ENCODE measurements at regions not wholly inside any gene's neighbourhood (a gene's known extent, or its start where the extent isn't known, plus 50 kb on each side); places are given as distances from the start of the nearest gene placed in this dataset.
"Not testable (repeated sequence)": the region's sequence is repeated elsewhere in the genome, so short reads cannot be mapped to it uniquely, and the experiment has no call there.

- DNase-seq, result no peak
Measured at GRCh38 chr4:100630341-100630740, 112.5 kb upstream of the EMCN start.

DNA sequence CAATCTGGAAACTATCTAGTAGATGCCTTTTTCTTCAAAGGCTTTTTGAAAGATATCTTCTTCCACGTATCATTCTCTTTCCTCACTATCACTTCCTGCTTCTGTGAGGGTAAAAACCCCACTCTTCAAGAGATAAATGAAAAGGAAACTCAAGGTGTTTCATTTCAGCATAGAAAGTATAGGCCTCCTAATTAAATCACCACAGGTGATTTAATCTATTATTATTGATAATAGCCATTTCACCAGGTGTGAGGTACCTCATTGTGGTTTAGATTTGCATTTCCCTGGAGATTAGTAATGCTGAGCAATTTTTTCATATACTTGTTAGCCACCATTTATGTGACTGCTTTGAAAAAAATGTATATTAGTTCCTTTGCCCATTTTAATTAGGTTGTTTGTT lies 92.0 kb upstream of the EMCN start:
- DNase-seq, result no peak

GRCh38 chr4:100608651-100609050 lies 90.8 kb upstream of the EMCN start:
- DNase-seq, result not testable (repeated sequence)

GRCh38 chr4:100605144-100605543 lies 87.3 kb upstream of the EMCN start:
- DNase-seq, result no peak

- DNase-seq, result no peak
Measured at GRCh38 chr4:100593935-100594334, 76.1 kb upstream of the EMCN start.

GRCh38 chr4:100591161-100591876 lies 73.5 kb upstream of the EMCN start:
- peak; percentile 56 to 79 for DNase-seq

GRCh38 chr4:100590325-100590724 lies 72.5 kb upstream of the EMCN start:
- no peak for DNase-seq

DNA sequence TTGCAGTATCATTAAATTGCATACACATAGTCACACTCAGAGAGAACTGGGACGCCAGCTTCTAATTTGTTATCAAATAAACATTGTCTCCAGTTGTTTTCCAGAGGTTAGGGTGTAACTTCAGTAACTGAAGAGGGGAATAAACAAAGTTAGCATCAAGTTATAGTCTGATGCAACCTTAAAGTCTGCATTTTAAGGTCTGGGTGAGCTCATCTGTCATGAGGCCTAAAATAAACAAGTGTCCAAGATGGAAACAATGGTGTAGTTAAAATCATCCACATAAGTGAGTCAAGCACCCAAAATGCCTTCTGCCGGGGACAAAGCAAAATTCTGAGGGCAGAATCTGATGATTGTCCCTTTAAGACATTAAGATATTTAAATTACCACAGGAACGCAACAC lies 70.3 kb upstream of the EMCN start:
- DNase-seq, result no peak

DNA sequence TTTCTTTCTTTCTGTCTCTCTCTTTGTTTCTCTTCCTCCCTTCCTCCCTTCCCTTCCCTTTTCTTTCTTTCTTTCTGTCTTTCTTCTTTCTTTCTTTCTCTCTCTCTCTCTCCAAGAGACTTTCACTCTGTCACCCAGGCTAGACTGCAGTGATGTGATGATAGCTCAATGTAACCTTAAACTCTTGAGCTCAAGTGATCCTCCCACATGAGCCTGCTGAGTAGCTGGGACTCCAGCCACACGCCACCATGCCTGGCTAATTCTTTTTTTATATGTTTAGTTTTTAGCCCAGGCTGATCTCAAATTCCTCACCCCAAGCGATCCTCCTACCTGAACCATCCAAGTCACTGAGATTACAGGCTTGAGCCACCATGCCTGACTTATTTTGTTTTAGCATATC lies 64.3 kb upstream of the EMCN start:
- DNase-seq, result no peak

DNA sequence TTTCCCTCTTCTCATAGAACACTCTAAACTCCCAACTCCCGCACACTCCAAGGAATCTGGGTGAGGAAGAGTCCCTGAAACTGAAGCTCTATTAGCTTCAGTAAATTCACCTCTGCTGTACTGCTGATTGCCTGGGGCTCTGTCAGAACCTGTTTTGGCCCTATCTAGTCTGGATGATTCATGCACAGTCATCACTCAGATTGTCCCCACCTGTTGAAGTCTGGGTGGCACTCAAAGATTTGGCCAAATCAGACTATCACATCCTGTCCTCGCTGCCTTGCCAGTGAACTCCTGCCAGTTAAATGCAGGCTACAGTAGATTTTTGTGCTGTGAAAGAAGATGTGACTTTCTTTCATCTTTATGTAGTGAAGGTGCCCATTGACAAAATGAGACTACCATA lies 63.5 kb upstream of the EMCN start:
- peak in 1 of 2 experiments; percentile 57 for DNase-seq

DNA sequence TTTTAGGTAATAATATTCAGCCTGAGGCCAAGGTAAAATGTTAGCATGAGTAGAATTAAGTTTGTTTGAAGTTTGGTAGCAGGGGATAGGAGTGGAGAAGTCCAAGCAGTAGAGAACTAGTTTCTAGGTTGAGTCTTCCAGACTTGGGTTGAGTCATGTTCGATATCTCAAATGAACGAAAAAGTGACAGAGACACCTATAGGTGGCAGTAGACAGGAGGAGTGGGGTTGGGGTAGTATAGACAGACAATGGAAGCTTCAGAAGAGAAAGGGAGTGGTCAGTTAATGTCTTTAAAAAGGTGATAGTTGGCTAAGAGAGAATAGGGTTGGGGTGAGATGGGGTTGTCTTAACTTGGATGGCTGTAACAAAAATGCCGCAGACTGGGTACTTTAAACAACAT lies 58.7 kb upstream of the EMCN start:
- no peak for DNase-seq

- peak in 1 of 2 experiments; percentile 11 for DNase-seq
Measured at GRCh38 chr4:100574607-100575006, 56.8 kb upstream of the EMCN start.

GRCh38 chr4:100569196-100569595 lies 51.4 kb upstream of the EMCN start:
- DNase-seq, result no peak
